ENCODE measurements at regions not wholly inside any gene's neighbourhood (a gene's known extent, or its start where the extent isn't known, plus 50 kb on each side); places are given as distances from the start of the nearest gene placed in this dataset.
A peak's percentile ranks its signal among the peaks of the same experiment; 100 is the strongest.

GRCh38 chr12:20985399-20985798 lies 145.6 kb upstream of the SLCO1B1 start:
- no peaks in the 10 kb centered on the region for H3K79me2 ChIP-seq (ENCODE audit: control insufficient read depth, insufficient read depth, low read length)
- no TSS peak for BruUV-seq (replicated peaks)
- H2AFZ ChIP-seq (ENCODE audit: control insufficient read depth, low read depth, low read length), result no peak overlapping the region
- intact Hi-C loops (cut with micrococcal nuclease; ENCODE audit: unreplicated experiment), result no loop called here
- no peaks in the 10 kb centered on the region for H3K9me3 ChIP-seq (replicated peaks; ENCODE audit: control insufficient read depth, insufficient read depth, low read length)
- 0% methylated on average over 1 of the region's 1 CpG for WGBS (ENCODE audit: insufficient coverage, insufficient replicate concordance, low lambda C conversion rate, missing lambda C conversion rate)
- ChIA-PET CTCF (no interaction called here), POLR2A (no interaction called here), SMC1A (ENCODE audit: uncharacterized antibody, unreplicated experiment) (no interaction called here), RAD21 (ENCODE audit: unreplicated experiment) (no interaction called here)
- in situ Hi-C loops (cut with MboI), result no loop called here
- peak; percentile 8 for DNase-seq (ENCODE audit: low read depth, low spot score)
- H3K27ac ChIP-seq (ENCODE audit: control insufficient read depth, insufficient read depth), result no peak overlapping the region
- peak; percentile 64 for FAIRE-seq
- H4K20me1 ChIP-seq (ENCODE audit: control insufficient read depth, insufficient read depth), result no peaks in the 10 kb centered on the region
- 0 out of 3 replicates have a peak, but pooled peaks have one; percentile 29 for ATAC-seq
- H3K4me3 ChIP-seq, result no peak overlapping the region
- H3K36me3 ChIP-seq (ENCODE audit: control insufficient read depth in 2 of 2, insufficient read depth in 2 of 2, low read length in 1 of 2), result no peaks in the 10 kb centered on the region
- H3K27me3 ChIP-seq (replicated peaks in 1 of 2; ENCODE audit: control insufficient read depth in 2 of 2, insufficient read depth in 2 of 2, low read length in 1 of 2), result no peaks in the 10 kb centered on the region
- no peak overlapping the region for H3K4me2 ChIP-seq (ENCODE audit: control insufficient read depth, insufficient read depth)
- H3K4me1 ChIP-seq (ENCODE audit: control insufficient read depth, insufficient read depth, low read length), result no peaks in the 10 kb centered on the region
- H3K9ac ChIP-seq (ENCODE audit: control insufficient read depth, insufficient read depth, low read length), result no peak overlapping the region
- TF ChIP-seq MLLT1 (IDR thresholded peaks at IDR 0.05) (peak; percentile 80; the same call in 1 of the 2 replicates), NR2F1 (conservative IDR thresholded peaks at IDR 0.05) (peak; percentile 77; the same call in 1 of the 2 replicates), RBBP5 (conservative IDR thresholded peaks at IDR 0.05) (no peak), PAX5 (IDR thresholded peaks at IDR 0.05; ENCODE audit: borderline replicate concordance, low read depth, low read length) (peak; percentile 28; the same call in 1 of the 2 replicates), ZNF217 (IDR thresholded peaks at IDR 0.05) (peak; percentile 80), FOXK2 (IDR thresholded peaks at IDR 0.05) (peak; percentile 83), ZNF592 (IDR thresholded peaks at IDR 0.05) (no peak), PKNOX1 (IDR thresholded peaks at IDR 0.05) (peak; percentile 63; the same call in 1 of the 2 replicates), CREM (IDR thresholded peaks at IDR 0.05; ENCODE audit: low read depth) (no peak), EP300 (IDR thresholded peaks at IDR 0.05; ENCODE audit: borderline replicate concordance in 1 of 2, control insufficient read depth in 1 of 2, low read depth in 2 of 2, low read length in 2 of 2) (no peak), NBN (IDR thresholded peaks at IDR 0.05) (peak; percentile 79), PAX8 (IDR thresholded peaks at IDR 0.05) (peak; percentile 93; the same call in 1 of the 2 replicates), RAD51 (IDR thresholded peaks at IDR 0.05) (0 out of 2 replicates have a peak, but pooled peaks have one; percentile 11), RUNX3 (IDR thresholded peaks at IDR 0.05; ENCODE audit: low read length) (peak; percentile 31; the same call in 1 of the 2 replicates), E4F1 (IDR thresholded peaks at IDR 0.05; ENCODE audit: borderline replicate concordance, partially characterized antibody) (no peak), TCF7 (IDR thresholded peaks at IDR 0.05; ENCODE audit: borderline replicate concordance) (peak; percentile 78), MTA2 (IDR thresholded peaks at IDR 0.05; ENCODE audit: low read depth) (peak; percentile 62)

Data from GM12878 (cell line).